ENCODE measurements at regions not wholly inside any gene's neighbourhood (a gene's known extent, or its start where the extent isn't known, plus 50 kb on each side); places are given as distances from the start of the nearest gene placed in this dataset.

GRCh38 chr17:31650756-31651520 is 208.1 kb downstream of the COPRS start:
- H2AK5ac ChIP-seq (ENCODE audit: low read length) = no peak overlapping the region
- no peak for DNase-seq
- H3K9me3 ChIP-seq (ENCODE audit: insufficient read depth, low read depth, low read length) = peaks cover 2% of the 10 kb centered on the region
- no peaks in the 10 kb centered on the region for H3K79me2 ChIP-seq (ENCODE audit: control insufficient read depth, insufficient read depth, low read length, poor library complexity)
- no peaks in the 10 kb centered on the region for H3K27me3 ChIP-seq (ENCODE audit: insufficient read depth, low read length)
- H3K79me1 ChIP-seq (ENCODE audit: low read length) = peaks cover 5% of the 10 kb centered on the region
- no peak overlapping the region for H4K8ac ChIP-seq (ENCODE audit: low read depth, low read length)
- H3K18ac ChIP-seq (ENCODE audit: low read length) = no peak overlapping the region
- no peak overlapping the region for H3K4ac ChIP-seq (ENCODE audit: low read depth, low read length)
- no peak overlapping the region for H3K27ac ChIP-seq (ENCODE audit: low read depth, low read length)
- WGBS (ENCODE audit: extremely low coverage, insufficient coverage, insufficient read length) = no CpG with 5 or more reads among the region's 5 CpGs
- no peak overlapping the region for H3K23ac ChIP-seq (ENCODE audit: low read length)
- H3K9ac ChIP-seq (ENCODE audit: low read length) = no peak overlapping the region
- no peak overlapping the region for H3K14ac ChIP-seq (ENCODE audit: low read length)
- H4K91ac ChIP-seq (ENCODE audit: low read depth, low read length) = no peak overlapping the region
- H2BK5ac ChIP-seq (ENCODE audit: low read depth, low read length, poor library complexity) = no peak overlapping the region
- H2BK120ac ChIP-seq (ENCODE audit: insufficient read depth, low read length, poor library complexity) = no peak overlapping the region
- no peak overlapping the region for H3K4me2 ChIP-seq (ENCODE audit: low read length)
- no peaks in the 10 kb centered on the region for H3K36me3 ChIP-seq (ENCODE audit: control insufficient read depth in 1 of 2, insufficient read depth in 2 of 2, low read length in 2 of 2)
- no peak overlapping the region for H2AFZ ChIP-seq (ENCODE audit: insufficient read depth, low read length, poor library complexity)
- peaks cover 5 to 10% of the 10 kb centered on the region in 2 experiments for H3K4me1 ChIP-seq (ENCODE audit: control insufficient read depth in 1 of 2, insufficient read depth in 2 of 2, low read length in 2 of 2)
- H4K12ac ChIP-seq (ENCODE audit: low read depth, low read length) = no peak overlapping the region
- H3K4me3 ChIP-seq (ENCODE audit: low read depth, low read length) = no peak overlapping the region
- H2BK12ac ChIP-seq (ENCODE audit: low read length) = no peak overlapping the region

- peaks cover 8% of the 10 kb centered on the region for H3K9me3 ChIP-seq (ENCODE audit: insufficient read depth, low read depth, low read length)
- H3K9ac ChIP-seq (ENCODE audit: low read length) = no peak overlapping the region
- H2AFZ ChIP-seq (ENCODE audit: insufficient read depth, low read length, poor library complexity) = no peak overlapping the region
- H4K12ac ChIP-seq (ENCODE audit: low read depth, low read length) = no peak overlapping the region
- H3K4me2 ChIP-seq (ENCODE audit: low read length) = no peak overlapping the region
- H3K36me3 ChIP-seq (ENCODE audit: control insufficient read depth in 1 of 2, insufficient read depth in 2 of 2, low read length in 2 of 2) = no peaks in the 10 kb centered on the region
- H3K79me1 ChIP-seq (ENCODE audit: low read length) = no peaks in the 10 kb centered on the region
- WGBS (ENCODE audit: extremely low coverage, insufficient coverage, insufficient read length) = no CpG with 5 or more reads among the region's 3 CpGs
- no peak overlapping the region for H4K91ac ChIP-seq (ENCODE audit: low read depth, low read length)
- no peak for DNase-seq
- no peak overlapping the region for H3K4me3 ChIP-seq (ENCODE audit: low read depth, low read length)
- no peak overlapping the region for H3K18ac ChIP-seq (ENCODE audit: low read length)
- H2BK5ac ChIP-seq (ENCODE audit: low read depth, low read length, poor library complexity) = no peak overlapping the region
- no peak overlapping the region for H2BK120ac ChIP-seq (ENCODE audit: insufficient read depth, low read length, poor library complexity)
- no peak overlapping the region for H2AK5ac ChIP-seq (ENCODE audit: low read length)
- no peak overlapping the region for H2BK12ac ChIP-seq (ENCODE audit: low read length)
- no peaks in the 10 kb centered on the region for H3K4me1 ChIP-seq (ENCODE audit: control insufficient read depth in 1 of 2, insufficient read depth in 2 of 2, low read length in 2 of 2)
- H4K8ac ChIP-seq (ENCODE audit: low read depth, low read length) = no peak overlapping the region
- no peak overlapping the region for H3K27ac ChIP-seq (ENCODE audit: low read depth, low read length)
- H3K27me3 ChIP-seq (ENCODE audit: insufficient read depth, low read length) = no peaks in the 10 kb centered on the region
- H3K14ac ChIP-seq (ENCODE audit: low read length) = no peak overlapping the region
- no peak overlapping the region for H3K4ac ChIP-seq (ENCODE audit: low read depth, low read length)
- H3K79me2 ChIP-seq (ENCODE audit: control insufficient read depth, insufficient read depth, low read length, poor library complexity) = no peaks in the 10 kb centered on the region
- H3K23ac ChIP-seq (ENCODE audit: low read length) = no peak overlapping the region
Observed at GRCh38 chr17:31649302-31649701, 209.7 kb downstream of the COPRS start.

- Histone ChIP-seq H3K79me2 (ENCODE audit: control insufficient read depth, insufficient read depth, low read length, poor library complexity) (no peaks in the 10 kb centered on the region), H3K14ac (ENCODE audit: low read length) (no peak overlapping the region), H4K8ac (ENCODE audit: low read depth, low read length) (no peak overlapping the region)
Observed at GRCh38 chr17:31647661-31648060, 211.4 kb downstream of the COPRS start.

GRCh38 chr17:31646642-31647041 is 212.4 kb downstream of the COPRS start:
- Histone ChIP-seq H3K23ac (ENCODE audit: low read length) (no peak overlapping the region), H4K12ac (ENCODE audit: low read depth, low read length) (no peak overlapping the region), H3K4ac (ENCODE audit: low read depth, low read length) (no peak overlapping the region), H2BK5ac (ENCODE audit: low read depth, low read length, poor library complexity) (no peak overlapping the region), H4K8ac (ENCODE audit: low read depth, low read length) (no peak overlapping the region), H3K9me3 (ENCODE audit: insufficient read depth, low read depth, low read length) (peaks cover 10% of the 10 kb centered on the region), H3K36me3 (ENCODE audit: control insufficient read depth in 1 of 2, insufficient read depth in 2 of 2, low read length in 2 of 2) (no peaks in the 10 kb centered on the region), H4K91ac (ENCODE audit: low read depth, low read length) (no peak overlapping the region), H3K27me3 (ENCODE audit: insufficient read depth, low read length) (no peaks in the 10 kb centered on the region), H2BK12ac (ENCODE audit: low read length) (no peak overlapping the region), H3K4me1 (ENCODE audit: control insufficient read depth in 1 of 2, insufficient read depth in 2 of 2, low read length in 2 of 2) (no peaks in the 10 kb centered on the region), H2AFZ (ENCODE audit: insufficient read depth, low read length, poor library complexity) (no peak overlapping the region), H2BK120ac (ENCODE audit: insufficient read depth, low read length, poor library complexity) (no peak overlapping the region), H3K4me3 (ENCODE audit: low read depth, low read length) (no peak overlapping the region), H3K27ac (ENCODE audit: low read depth, low read length) (no peak overlapping the region), H3K9ac (ENCODE audit: low read length) (no peak overlapping the region), H2AK5ac (ENCODE audit: low read length) (no peak overlapping the region), H3K79me2 (ENCODE audit: control insufficient read depth, insufficient read depth, low read length, poor library complexity) (no peaks in the 10 kb centered on the region), H3K14ac (ENCODE audit: low read length) (no peak overlapping the region), H3K4me2 (ENCODE audit: low read length) (no peak overlapping the region), H3K79me1 (ENCODE audit: low read length) (no peaks in the 10 kb centered on the region), H3K18ac (ENCODE audit: low read length) (no peak overlapping the region)
- no peak for DNase-seq
- no CpG with 5 or more reads among the region's 2 CpGs for WGBS (ENCODE audit: extremely low coverage, insufficient coverage, insufficient read length)

More at GRCh38 chr17:31647661-31648060, 211.4 kb downstream of the COPRS start:
- Histone ChIP-seq H3K4me3 (ENCODE audit: low read depth, low read length) (no peak overlapping the region), H3K79me1 (ENCODE audit: low read length) (no peaks in the 10 kb centered on the region), H3K27me3 (ENCODE audit: insufficient read depth, low read length) (no peaks in the 10 kb centered on the region), H4K12ac (ENCODE audit: low read depth, low read length) (no peak overlapping the region), H3K18ac (ENCODE audit: low read length) (no peak overlapping the region), H3K4me1 (ENCODE audit: control insufficient read depth in 1 of 2, insufficient read depth in 2 of 2, low read length in 2 of 2) (no peaks in the 10 kb centered on the region), H4K91ac (ENCODE audit: low read depth, low read length) (no peak overlapping the region), H2BK12ac (ENCODE audit: low read length) (no peak overlapping the region), H3K36me3 (ENCODE audit: control insufficient read depth in 1 of 2, insufficient read depth in 2 of 2, low read length in 2 of 2) (no peaks in the 10 kb centered on the region), H2BK120ac (ENCODE audit: insufficient read depth, low read length, poor library complexity) (no peak overlapping the region), H3K23ac (ENCODE audit: low read length) (no peak overlapping the region), H2AK5ac (ENCODE audit: low read length) (no peak overlapping the region), H3K9ac (ENCODE audit: low read length) (no peak overlapping the region), H2AFZ (ENCODE audit: insufficient read depth, low read length, poor library complexity) (no peak overlapping the region), H3K4me2 (ENCODE audit: low read length) (no peak overlapping the region), H3K9me3 (ENCODE audit: insufficient read depth, low read depth, low read length) (peaks cover 8% of the 10 kb centered on the region), H2BK5ac (ENCODE audit: low read depth, low read length, poor library complexity) (no peak overlapping the region), H3K4ac (ENCODE audit: low read depth, low read length) (no peak overlapping the region), H3K27ac (ENCODE audit: low read depth, low read length) (no peak overlapping the region)
- no peak for DNase-seq
- WGBS (ENCODE audit: extremely low coverage, insufficient coverage, insufficient read length) = no CpG with 5 or more reads among the region's 1 CpG

Data from trophoblast cell (in vitro differentiated cells and primary cell).